Neural cell (in vitro differentiated cells): ENCODE measurements at regions not wholly inside any gene's neighbourhood (a gene's known extent, or its start where the extent isn't known, plus 50 kb on each side); places are given as distances from the start of the nearest gene placed in this dataset.

Experiments
- H2AFZ ChIP-seq: fragments of 200-600, 300-800 bp; sonication (generic), shearing (Covaris generic); 2 replicates; pipeline ENCODE4 v1.6.0; 2014; ENCODE audit warnings: low read depth, mild to moderate bottlenecking, antibody characterized with exemption, low read length, moderate library complexity
- H3F3A ChIP-seq: fragments of 200-600 bp; shearing (Covaris generic); 2 replicates; pipeline ENCODE4 v1.6.1; 2016; ENCODE audit warnings: mild to moderate bottlenecking, moderate library complexity, mixed read lengths, antibody characterized with exemption, low read length; ENCODE audit not compliant: insufficient read depth, poor library complexity, severe bottlenecking
- H3K27ac ChIP-seq: fragments of 200-600, 300-800 bp; sonication (generic), shearing (Covaris generic); 2 replicates; pipeline ENCODE4 v1.5.1; 2014; ENCODE audit warnings: mild to moderate bottlenecking, low read length, moderate library complexity
- H3K27me3 ChIP-seq: fragments of 300-800, 200-600 bp; sonication (generic), shearing (Covaris generic); 2 replicates; pipeline ENCODE4 v1.6.0; 2014; ENCODE audit warnings: mild to moderate bottlenecking, low read depth, low read length, moderate library complexity; ENCODE audit not compliant: insufficient read depth
- H3K36me3 ChIP-seq: fragments of 300-800, 200-600 bp; sonication (generic), shearing (Covaris generic); 2 replicates; pipeline ENCODE4 v1.5.1; 2014; ENCODE audit warnings: mild to moderate bottlenecking, antibody characterized with exemption, low read length, moderate library complexity; ENCODE audit not compliant: insufficient read depth
- H3K4me2 ChIP-seq: fragments of 300-800, 200-600 bp; sonication (generic), shearing (Covaris generic); 2 replicates; pipeline ENCODE4 v1.6.0; 2014; ENCODE audit warnings: mild to moderate bottlenecking, low read length
- H3K4me3 ChIP-seq: fragments of 300-800, 200-600 bp; sonication (generic), shearing (Covaris generic); 2 replicates; pipeline ENCODE4 v1.5.1; 2014; ENCODE audit warnings: mild to moderate bottlenecking, low read length, moderate library complexity
- H3K79me2 ChIP-seq: fragments of 200-600 bp; shearing (Covaris generic); replicated peaks from 2 replicates; pipeline ENCODE4 v1.6.0; 2014; ENCODE audit warnings: mild to moderate bottlenecking, low read length, moderate library complexity; ENCODE audit not compliant: insufficient read depth
- H3K9ac ChIP-seq: fragments of 300-800, 200-600 bp; sonication (generic), shearing (Covaris generic); 2 replicates; pipeline ENCODE4 v1.6.1; 2016; ENCODE audit warnings: mild to moderate bottlenecking, low read length, mixed read lengths
- H3K9me2 ChIP-seq: fragments of 200-600 bp; shearing (Covaris generic); 2 replicates; pipeline ENCODE4 v1.6.1; 2016; ENCODE audit warnings: mild to moderate bottlenecking, low read length, mixed read lengths; ENCODE audit not compliant: insufficient read depth
- H3K9me3 ChIP-seq: fragments of 200-600, 300-800 bp; sonication (generic), shearing (Covaris generic); 2 replicates; pipeline ENCODE4 v1.6.1; 2016; ENCODE audit warnings: mild to moderate bottlenecking, mixed run types, low read length, moderate library complexity, mixed read lengths
- H4K20me1 ChIP-seq: fragments of 200-600 bp; shearing (Covaris generic); 2 replicates; pipeline ENCODE4 v1.6.1; 2016; ENCODE audit warnings: mild to moderate bottlenecking, mixed run types; ENCODE audit not compliant: insufficient read depth
- EP300 ChIP-seq: fragments of 450-650 bp; conservative IDR thresholded peaks from 2 replicates; pipeline ENCODE4 v1.6.1; 2014; ENCODE audit warnings: antibody characterized with exemption, mild to moderate bottlenecking, moderate library complexity; ENCODE audit not compliant: poor library complexity, severe bottlenecking
- EZH2 ChIP-seq: fragments of 200-600, 300-800 bp; shearing (Covaris generic), sonication (generic); IDR thresholded peaks from 2 replicates; pipeline ENCODE4 v1.6.1; 2014; ENCODE audit warnings: antibody characterized with exemption, low read length, borderline replicate concordance, mild to moderate bottlenecking; ENCODE audit not compliant: insufficient read depth, poor library complexity, severe bottlenecking
- MXI1 ChIP-seq: fragments of 450-650 bp; conservative IDR thresholded peaks from 2 replicates; pipeline ENCODE4 v1.6.1; 2014; ENCODE audit warnings: antibody characterized with exemption, mild to moderate bottlenecking; ENCODE audit not compliant: poor library complexity, severe bottlenecking
- POLR2AphosphoS5 ChIP-seq: IDR thresholded peaks from 2 replicates; pipeline ENCODE4 v1.6.1; 2012
- RAD21 ChIP-seq: fragments of 450-650 bp; conservative IDR thresholded peaks from 2 replicates; pipeline ENCODE4 v1.6.1; 2014; ENCODE audit warnings: antibody characterized with exemption, mild to moderate bottlenecking, moderate library complexity
- SMC3 ChIP-seq: fragments of 450-650 bp; conservative IDR thresholded peaks from 2 replicates; pipeline ENCODE4 v1.6.1; 2014; ENCODE audit warnings: antibody characterized with exemption, mild to moderate bottlenecking, moderate library complexity; ENCODE audit not compliant: poor library complexity
- TAF1 ChIP-seq: IDR thresholded peaks from 2 replicates; pipeline ENCODE4 v1.6.1; 2012; ENCODE audit warnings: low read depth
- TF ChIP-seq, protein P1 (sequence below): IDR thresholded peaks from 2 replicates; pipeline ENCODE4 v1.6.1; 2012; ENCODE audit warnings: borderline replicate concordance
- TF ChIP-seq, protein P2 (sequence below): fragments of 450-650 bp; IDR thresholded peaks from 2 replicates; pipeline ENCODE4 v1.5.1; 2014; ENCODE audit warnings: antibody characterized with exemption, mild to moderate bottlenecking, moderate library complexity; ENCODE audit not compliant: poor library complexity, severe bottlenecking

DNA sequence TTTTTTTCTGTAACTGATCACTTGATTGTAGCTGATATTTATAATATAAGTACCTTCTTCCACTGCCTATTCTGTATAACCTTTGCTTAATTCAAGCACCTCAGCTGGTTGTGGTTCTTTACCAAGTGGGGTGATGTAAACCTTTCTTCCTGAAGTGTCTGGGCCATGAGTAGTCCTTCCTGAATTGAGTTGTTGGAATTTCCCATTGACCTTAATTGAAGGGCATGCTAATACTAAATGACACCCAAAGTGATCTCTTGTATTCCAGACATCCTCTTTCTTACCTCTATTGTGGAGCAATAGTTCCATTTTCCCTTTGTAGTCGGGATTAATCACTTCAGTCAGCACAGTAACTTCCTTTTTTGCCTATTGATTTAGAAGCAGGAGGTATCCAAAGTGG lies 1496.8 kb upstream of the CELF4 start:
- TF ChIP-seq, protein P1, sequence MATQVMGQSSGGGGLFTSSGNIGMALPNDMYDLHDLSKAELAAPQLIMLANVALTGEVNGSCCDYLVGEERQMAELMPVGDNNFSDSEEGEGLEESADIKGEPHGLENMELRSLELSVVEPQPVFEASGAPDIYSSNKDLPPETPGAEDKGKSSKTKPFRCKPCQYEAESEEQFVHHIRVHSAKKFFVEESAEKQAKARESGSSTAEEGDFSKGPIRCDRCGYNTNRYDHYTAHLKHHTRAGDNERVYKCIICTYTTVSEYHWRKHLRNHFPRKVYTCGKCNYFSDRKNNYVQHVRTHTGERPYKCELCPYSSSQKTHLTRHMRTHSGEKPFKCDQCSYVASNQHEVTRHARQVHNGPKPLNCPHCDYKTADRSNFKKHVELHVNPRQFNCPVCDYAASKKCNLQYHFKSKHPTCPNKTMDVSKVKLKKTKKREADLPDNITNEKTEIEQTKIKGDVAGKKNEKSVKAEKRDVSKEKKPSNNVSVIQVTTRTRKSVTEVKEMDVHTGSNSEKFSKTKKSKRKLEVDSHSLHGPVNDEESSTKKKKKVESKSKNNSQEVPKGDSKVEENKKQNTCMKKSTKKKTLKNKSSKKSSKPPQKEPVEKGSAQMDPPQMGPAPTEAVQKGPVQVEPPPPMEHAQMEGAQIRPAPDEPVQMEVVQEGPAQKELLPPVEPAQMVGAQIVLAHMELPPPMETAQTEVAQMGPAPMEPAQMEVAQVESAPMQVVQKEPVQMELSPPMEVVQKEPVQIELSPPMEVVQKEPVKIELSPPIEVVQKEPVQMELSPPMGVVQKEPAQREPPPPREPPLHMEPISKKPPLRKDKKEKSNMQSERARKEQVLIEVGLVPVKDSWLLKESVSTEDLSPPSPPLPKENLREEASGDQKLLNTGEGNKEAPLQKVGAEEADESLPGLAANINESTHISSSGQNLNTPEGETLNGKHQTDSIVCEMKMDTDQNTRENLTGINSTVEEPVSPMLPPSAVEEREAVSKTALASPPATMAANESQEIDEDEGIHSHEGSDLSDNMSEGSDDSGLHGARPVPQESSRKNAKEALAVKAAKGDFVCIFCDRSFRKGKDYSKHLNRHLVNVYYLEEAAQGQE, result no peak
- TF ChIP-seq POLR2AphosphoS5, result no peak
- no peak for TF ChIP-seq MXI1
- no peak for TF ChIP-seq EZH2
- no peak for TF ChIP-seq RAD21
- TF ChIP-seq SMC3, result no peak
- TF ChIP-seq, protein P2, sequence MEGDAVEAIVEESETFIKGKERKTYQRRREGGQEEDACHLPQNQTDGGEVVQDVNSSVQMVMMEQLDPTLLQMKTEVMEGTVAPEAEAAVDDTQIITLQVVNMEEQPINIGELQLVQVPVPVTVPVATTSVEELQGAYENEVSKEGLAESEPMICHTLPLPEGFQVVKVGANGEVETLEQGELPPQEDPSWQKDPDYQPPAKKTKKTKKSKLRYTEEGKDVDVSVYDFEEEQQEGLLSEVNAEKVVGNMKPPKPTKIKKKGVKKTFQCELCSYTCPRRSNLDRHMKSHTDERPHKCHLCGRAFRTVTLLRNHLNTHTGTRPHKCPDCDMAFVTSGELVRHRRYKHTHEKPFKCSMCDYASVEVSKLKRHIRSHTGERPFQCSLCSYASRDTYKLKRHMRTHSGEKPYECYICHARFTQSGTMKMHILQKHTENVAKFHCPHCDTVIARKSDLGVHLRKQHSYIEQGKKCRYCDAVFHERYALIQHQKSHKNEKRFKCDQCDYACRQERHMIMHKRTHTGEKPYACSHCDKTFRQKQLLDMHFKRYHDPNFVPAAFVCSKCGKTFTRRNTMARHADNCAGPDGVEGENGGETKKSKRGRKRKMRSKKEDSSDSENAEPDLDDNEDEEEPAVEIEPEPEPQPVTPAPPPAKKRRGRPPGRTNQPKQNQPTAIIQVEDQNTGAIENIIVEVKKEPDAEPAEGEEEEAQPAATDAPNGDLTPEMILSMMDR, result no peak
- TF ChIP-seq EP300, result no peak
- TF ChIP-seq TAF1, result no peak
- Histone ChIP-seq H2AFZ (no peak overlapping the region), H3K9ac (no peak overlapping the region), H3K27ac (no peak overlapping the region), H3K4me3 (no peak overlapping the region), H3K36me3 (no peaks in the 10 kb centered on the region), H3K27me3 (no peaks in the 10 kb centered on the region), H3K79me2 (no peaks in the 10 kb centered on the region), H4K20me1 (no peaks in the 10 kb centered on the region), H3K4me2 (no peak overlapping the region), H3K9me2 (no peaks in the 10 kb centered on the region), H3K9me3 (no peaks in the 10 kb centered on the region), H3F3A (no peaks in the 10 kb centered on the region)

DNA sequence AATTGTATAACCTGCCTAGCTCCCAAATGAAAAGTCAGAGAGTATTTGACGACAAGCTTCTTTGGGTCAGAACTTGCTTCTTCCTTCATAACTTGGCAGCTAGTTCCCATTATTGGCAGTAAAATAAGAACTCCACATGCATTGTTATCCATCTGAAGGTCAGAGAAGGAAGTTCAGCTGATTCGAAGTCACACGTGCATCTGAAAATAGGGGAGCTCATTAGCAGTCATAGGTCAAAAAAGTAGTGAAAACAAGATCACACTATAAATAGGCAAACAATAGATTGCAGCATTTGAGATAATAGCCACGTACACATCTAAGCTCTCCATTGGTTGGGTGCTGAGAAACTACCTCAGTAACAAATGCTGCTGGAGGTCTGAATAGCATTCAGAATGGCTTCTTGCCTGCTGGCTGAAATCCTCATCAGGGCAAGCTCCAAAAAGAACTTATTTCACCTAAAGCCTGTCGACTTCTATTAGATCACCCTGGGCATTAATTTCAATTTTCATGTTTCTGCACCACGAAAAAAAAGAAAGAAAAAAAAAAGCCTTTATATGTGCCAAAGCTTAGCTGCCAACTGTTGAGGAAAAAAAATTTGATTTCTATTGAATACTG lies 1492.9 kb upstream of the CELF4 start:
- H3K4me3 ChIP-seq, result no peak overlapping the region
- no peak overlapping the region for H3K9ac ChIP-seq
- H3K27ac ChIP-seq, result no peak overlapping the region
- no peaks in the 10 kb centered on the region for H4K20me1 ChIP-seq
- no peaks in the 10 kb centered on the region for H3K36me3 ChIP-seq
- no peak for TF ChIP-seq TAF1
- no peak for TF ChIP-seq MXI1
- TF ChIP-seq RAD21, result no peak
- no peak for TF ChIP-seq POLR2AphosphoS5
- TF ChIP-seq EP300, result no peak
- TF ChIP-seq, protein P1, result no peak
- TF ChIP-seq EZH2, result no peak
- no peaks in the 10 kb centered on the region for H3K27me3 ChIP-seq
- no peak overlapping the region for H3K4me2 ChIP-seq
- no peaks in the 10 kb centered on the region for H3K9me2 ChIP-seq
- no peaks in the 10 kb centered on the region for H3K9me3 ChIP-seq
- H3F3A ChIP-seq, result no peaks in the 10 kb centered on the region
- H2AFZ ChIP-seq, result no peak overlapping the region
- H3K79me2 ChIP-seq, result no peaks in the 10 kb centered on the region
